Neural progenitor cell (in vitro differentiated cells): ENCODE measurements at regions not wholly inside any gene's neighbourhood (a gene's known extent, or its start where the extent isn't known, plus 50 kb on each side); places are given as distances from the start of the nearest gene placed in this dataset.

Experiments used
- EZH2 ChIP-seq: fragments of 200-600 bp; sonication (generic); IDR thresholded peaks from 2 replicates; pipeline ENCODE4 v1.6.1; 2017; ENCODE audit warnings: antibody characterized with exemption, mild to moderate bottlenecking, moderate library complexity
- EZH2phosphoT487 ChIP-seq: fragments of 200-600 bp; sonication (generic); IDR thresholded peaks from 2 replicates; pipeline ENCODE4 v1.6.1; 2017; ENCODE audit warnings: antibody characterized with exemption
- TF ChIP-seq, protein P1 (sequence below): fragments of 200-600 bp; sonication (generic); IDR thresholded peaks from 2 replicates; pipeline ENCODE4 v1.5.1; 2017; ENCODE audit warnings: antibody characterized with exemption, mild to moderate bottlenecking

DNA sequence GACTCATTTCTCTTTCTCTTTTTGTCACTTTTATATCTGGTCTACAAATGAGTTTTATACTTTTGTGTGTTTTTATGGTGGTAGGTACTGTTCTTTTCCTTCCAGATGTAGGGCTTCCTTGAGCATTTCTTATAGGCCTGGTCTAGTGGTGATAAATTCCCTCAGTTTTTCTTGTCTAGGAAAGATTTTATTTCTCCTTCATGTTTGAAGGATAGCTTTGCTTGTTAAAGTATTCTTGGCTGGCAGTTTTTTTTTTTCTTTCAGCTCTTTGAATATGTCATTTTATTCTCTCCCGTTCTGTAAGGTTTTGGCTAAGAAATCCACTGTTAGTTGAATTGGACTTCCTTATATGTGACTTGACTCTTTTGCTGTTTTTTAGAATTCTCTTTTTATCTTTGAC is 292.7 kb downstream of the RPS24 start:
- TF ChIP-seq, protein P1, sequence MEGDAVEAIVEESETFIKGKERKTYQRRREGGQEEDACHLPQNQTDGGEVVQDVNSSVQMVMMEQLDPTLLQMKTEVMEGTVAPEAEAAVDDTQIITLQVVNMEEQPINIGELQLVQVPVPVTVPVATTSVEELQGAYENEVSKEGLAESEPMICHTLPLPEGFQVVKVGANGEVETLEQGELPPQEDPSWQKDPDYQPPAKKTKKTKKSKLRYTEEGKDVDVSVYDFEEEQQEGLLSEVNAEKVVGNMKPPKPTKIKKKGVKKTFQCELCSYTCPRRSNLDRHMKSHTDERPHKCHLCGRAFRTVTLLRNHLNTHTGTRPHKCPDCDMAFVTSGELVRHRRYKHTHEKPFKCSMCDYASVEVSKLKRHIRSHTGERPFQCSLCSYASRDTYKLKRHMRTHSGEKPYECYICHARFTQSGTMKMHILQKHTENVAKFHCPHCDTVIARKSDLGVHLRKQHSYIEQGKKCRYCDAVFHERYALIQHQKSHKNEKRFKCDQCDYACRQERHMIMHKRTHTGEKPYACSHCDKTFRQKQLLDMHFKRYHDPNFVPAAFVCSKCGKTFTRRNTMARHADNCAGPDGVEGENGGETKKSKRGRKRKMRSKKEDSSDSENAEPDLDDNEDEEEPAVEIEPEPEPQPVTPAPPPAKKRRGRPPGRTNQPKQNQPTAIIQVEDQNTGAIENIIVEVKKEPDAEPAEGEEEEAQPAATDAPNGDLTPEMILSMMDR, result no peak
- TF ChIP-seq EZH2phosphoT487 (no peak), EZH2 (no peak)
